Stimulated activated CD4-positive, alpha-beta T cell treated with anti-CD3 and anti-CD28 coated beads, Interleukin-2, amount 100 ng/mL, for 24 hours (primary cell): ENCODE measurements at regions not wholly inside any gene's neighbourhood (a gene's known extent, or its start where the extent isn't known, plus 50 kb on each side); places are given as distances from the start of the nearest gene placed in this dataset.
A peak's percentile ranks its signal among the peaks of the same experiment; 100 is the strongest.

Experiments used
- DNase-seq, 2 donors: peaks; one replicate each; pipeline ENCODE4 v3.0.0-alpha.2; 2020

GRCh38 chr7:25853314-25853713 is 298.7 kb upstream of the NFE2L3 start:
- no peak for DNase-seq

- DNase-seq, result no peak
Measured at GRCh38 chr7:25854059-25854458, 297.9 kb upstream of the NFE2L3 start.

- peak in 1 of 2 donors; percentile 53 for DNase-seq
Measured at GRCh38 chr7:25854608-25855497, 297.1 kb upstream of the NFE2L3 start.

DNA sequence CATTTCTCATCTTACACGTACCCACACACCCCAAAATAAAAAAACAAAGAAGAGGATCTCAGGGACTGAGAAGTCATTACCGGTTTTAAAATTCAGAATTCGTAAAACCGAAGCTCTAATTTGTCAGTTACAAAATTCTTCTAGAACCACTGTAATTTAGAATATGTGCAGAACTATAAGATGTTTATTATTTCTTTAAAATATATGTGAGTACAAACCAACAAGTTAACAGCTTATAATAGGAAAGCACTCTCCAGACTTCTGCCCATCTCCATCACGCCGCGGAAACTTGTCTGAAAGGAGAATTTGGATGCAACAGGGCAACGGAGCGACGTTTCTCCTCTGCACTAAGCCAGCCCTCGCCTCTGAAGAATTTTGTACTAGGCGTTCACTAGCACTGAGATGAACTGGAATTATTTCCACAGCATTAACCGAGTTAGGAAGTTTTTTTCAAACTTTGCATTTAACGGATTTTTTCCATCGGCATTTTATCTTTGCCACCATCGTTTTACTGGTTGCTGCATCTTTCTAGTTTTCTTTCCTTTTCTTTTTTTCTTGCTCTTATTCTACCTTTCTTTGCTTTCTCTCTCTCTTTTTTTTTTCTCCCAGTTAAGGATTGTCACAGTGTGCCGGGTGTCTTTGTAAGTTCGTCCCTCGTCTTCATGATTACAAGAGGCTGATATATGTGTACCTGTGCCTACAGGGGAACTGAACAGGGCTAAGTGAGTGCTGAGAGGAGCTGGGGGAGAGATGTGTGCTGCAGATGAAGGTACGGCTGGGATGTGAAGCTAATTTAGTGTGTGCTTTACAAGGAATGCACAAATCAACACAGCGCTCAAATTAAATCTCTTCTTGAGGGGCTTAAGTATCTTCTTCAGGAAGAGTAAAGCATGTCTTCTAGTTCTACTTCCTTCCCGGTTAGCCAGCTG is 295.9 kb upstream of the NFE2L3 start:
- DNase-seq, result no peak

DNA sequence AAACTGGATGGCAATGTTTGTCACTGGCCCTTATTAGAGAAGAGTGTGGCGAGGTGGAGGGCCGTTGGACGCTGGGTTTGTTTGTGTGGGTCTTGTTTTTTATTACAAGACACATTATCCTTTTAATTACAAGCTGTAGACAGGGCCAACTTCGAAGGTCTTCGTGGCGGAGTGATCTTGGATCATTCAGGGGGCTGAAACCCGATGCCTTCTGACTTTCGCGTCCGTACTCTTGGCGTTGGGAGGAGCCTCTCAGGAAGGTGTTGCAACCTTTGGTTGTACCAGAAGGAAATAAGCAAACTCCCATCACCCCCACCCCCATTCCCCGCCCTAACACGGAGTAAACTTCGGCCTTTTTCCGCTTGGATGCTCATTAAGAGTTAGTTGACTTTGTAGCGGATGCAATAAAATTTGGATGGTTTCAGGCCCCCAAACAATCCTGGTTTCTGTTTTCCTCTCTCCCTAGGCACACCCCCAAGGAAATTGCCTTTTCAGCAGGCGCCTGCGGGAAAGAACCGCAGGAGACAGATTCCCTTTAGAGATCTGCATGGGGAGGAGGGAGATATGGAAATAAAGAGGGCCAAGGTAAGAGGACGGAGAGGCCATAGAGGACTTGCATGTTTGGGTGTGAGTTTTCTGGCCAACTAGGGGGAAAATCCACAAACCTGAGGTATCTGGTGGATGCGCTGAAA is 294.5 kb upstream of the NFE2L3 start:
- DNase-seq, result no peak

DNA sequence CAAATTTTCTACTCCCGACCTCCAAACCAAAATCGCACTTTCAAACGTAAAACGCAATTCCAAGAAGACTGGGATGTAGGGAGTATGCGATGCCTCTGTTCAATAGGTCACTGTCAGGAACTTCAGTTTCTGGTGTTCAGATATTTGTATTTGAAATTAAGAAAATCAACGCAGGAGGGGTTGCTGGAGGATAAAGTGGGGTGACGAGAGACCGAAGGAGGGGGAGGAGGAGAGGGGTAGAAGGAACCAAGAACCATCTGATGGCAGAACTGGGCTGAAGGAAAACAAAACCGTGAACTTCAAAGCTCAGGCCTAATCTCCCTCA is 293.8 kb upstream of the NFE2L3 start:
- DNase-seq, result no peak

DNA sequence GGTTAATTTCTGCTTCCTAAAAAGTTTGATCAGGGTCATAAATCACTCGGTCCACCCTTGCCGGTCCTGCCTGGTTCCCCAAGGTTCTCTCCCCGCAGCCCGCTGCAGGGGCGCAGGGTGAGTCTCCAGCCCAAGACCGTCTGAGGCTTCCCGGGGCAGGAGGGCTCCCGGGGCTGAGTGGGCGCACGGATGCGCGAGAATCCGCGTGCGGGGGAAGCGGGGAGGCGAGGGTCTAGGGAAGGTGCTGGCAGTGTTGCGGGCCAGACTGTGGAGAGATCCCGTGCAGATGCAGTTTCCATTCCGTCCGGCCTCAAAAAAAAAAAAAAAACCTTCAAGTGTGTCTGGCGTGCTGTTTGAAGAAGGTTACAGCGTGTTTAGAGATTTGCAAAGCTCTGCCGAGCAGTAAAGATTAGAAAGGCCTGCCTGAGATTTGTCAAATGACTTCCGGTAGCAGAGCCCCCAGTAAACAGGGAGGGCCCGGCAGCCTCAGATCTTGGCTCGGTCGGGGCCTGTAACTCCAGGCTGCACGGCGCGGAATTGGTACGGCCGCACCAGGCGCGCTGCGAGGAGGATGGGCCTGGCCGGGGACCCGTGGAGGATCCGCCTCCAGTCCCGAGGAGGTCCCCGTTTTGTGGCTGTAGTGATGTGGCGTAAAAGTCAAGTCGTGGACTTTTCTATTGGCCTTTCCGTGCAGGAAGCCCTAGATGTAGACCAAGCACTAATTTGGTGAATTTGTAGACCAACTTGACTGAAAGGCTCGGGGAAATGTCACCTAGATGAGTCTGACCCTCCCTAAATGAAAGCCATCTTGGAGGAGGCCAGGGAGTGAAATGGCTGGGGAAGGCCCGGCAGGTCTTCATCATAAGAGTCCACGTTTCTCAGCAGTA is 293.2 kb upstream of the NFE2L3 start:
- DNase-seq, result no peak

DNA sequence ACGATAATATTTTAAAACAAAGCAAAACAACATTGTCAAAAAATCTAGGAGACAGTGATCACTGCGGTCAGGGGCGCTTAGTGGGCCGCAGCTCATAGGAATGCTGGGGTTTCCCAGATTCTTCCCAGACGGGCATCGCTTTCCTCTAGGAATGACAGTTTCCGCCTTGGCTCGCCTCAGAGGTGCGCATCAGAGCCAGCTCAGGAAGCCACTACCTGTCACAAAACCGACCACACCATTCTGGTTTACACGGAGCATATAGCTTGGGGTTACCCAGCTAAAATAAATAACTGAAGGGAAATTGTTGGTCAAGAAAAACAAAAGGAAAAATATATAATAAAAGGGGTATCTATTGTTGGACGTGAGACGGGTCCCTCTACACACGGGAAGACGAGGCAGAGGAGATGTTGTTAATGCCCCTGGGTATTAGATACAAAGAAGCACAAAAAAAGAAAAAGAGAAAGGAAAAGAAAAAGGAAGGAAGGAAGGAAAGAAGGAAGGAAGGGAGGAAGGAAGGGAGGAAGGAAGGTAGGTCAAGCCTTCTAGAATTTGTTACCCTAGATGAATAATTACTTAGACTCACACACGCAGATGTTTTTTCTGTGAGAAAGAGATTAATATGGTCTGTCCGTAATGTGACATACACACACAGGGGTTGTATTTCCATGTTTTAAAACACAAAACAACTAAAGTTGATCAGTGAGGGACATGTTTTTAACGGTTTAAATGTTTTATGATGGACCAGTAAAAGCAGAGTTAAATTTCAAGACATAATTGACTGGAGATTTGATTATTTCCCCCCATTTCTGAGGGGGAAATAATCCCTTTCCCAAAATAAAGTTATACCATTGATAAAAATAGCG is 292.4 kb upstream of the NFE2L3 start:
- no peak for DNase-seq

DNA sequence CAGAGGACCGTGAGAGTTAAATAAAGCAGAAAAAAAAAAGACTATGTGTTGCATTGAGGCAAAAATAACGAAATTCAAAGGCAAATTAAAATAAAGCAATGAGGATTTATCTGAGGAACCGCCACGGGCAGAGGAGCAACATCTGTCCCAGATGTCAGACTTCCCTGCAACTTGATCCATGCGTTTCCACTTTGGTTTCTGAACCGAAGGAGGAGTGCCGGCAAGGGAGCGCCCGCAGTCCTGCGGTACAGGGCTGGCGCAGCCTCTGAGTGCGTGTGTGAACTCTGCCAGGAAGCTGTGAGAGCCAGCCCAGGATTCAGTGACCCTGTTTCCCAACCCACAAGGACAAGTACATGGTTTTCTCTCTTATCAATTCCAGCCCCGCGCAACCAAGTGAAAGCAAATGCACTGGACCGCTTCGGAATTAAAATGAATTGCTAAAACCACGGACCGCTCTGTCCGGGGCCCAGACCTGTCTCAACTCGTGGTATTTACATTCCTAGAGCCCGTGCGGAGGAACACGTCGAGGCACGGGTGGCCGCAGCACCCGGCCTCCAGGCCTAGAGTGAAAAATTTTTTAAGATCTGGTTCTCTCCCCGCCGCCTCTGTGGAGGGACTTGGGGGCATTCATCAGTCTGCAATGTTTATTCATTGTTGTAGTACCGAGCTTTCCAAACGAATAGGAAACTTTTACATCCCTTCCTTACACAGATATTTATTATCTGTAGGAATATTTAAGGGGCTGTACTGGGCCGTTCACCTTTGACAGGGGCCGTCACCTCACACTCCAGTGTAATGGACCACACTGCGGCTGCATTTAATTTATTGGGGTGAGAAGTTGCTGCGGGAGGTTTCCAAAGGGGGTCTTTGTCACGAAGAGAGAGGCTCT is 291.5 kb upstream of the NFE2L3 start:
- DNase-seq, result no peak

GRCh38 chr7:25861164-25861496 is 290.9 kb upstream of the NFE2L3 start:
- no peak for DNase-seq

DNA sequence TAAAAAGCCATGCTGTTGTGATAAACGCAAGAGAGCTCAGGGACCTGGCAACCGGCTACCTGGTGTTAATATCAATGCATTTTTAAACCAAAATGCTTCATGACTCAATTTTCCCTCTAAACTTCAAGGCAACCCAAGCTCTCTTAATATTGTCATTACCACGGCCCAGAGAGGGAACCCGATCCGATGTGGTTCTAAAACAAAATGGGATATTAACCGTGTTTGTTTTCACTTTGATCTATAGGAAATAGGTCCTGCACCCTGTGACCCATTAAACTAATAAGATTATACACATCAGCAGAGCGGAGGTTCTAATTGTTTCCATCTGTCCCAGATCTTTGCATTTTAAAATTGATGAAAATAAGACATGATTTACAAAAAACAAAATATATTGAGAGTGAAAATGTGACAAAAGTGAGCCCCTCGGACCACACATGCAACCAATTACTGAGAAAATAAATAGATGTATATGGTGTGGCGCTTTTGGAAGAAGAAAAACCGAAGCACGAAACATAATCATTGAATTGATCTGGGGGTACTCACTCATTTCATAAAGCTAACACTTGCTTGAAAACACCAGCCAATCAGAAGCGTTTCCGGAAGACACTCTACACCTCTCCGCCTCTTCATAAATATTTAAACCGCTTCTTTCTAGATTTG is 290.3 kb upstream of the NFE2L3 start:
- no peak for DNase-seq

- peak; percentile 78 to 94 for DNase-seq
Measured at GRCh38 chr7:25862261-25863004, 289.6 kb upstream of the NFE2L3 start.

DNA sequence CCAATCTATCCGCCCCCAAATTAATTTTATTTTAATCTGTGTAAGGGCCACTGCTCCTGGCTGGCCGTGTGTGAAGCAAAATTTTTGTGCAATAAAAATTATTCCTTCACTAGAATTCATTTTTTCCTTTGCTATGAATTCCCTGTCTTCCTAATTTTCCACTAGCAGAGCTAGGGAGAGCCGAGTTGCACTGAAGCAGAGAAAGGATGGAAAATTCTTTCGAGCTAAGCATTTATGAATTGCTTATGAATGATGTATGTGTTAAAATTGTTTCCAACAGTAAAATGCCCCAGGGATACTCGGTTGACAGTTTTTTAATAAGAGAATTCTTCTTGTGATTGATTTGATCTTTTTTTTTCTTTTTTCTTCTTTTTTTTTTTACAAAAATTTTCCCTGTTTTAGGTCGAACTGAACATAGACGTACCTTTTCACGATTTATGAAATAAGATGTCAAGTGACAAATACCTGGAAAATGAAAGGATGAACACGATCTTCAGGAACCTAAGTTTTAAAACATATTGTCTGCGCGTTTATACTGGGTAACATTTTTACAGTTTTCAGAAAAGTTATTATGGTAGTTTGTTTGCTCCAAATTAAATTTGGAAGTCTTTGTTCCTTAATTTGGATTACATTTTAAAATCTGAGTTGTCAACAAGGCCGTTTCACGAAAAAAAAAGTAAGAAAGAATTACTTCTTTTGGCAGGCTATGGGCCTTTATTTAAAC is 288.8 kb upstream of the NFE2L3 start:
- no peak for DNase-seq

GRCh38 chr7:25863729-25864110 is 288.3 kb upstream of the NFE2L3 start:
- DNase-seq, result no peak

- DNase-seq, result no peak
Measured at GRCh38 chr7:25864511-25864910, 287.5 kb upstream of the NFE2L3 start.

DNA sequence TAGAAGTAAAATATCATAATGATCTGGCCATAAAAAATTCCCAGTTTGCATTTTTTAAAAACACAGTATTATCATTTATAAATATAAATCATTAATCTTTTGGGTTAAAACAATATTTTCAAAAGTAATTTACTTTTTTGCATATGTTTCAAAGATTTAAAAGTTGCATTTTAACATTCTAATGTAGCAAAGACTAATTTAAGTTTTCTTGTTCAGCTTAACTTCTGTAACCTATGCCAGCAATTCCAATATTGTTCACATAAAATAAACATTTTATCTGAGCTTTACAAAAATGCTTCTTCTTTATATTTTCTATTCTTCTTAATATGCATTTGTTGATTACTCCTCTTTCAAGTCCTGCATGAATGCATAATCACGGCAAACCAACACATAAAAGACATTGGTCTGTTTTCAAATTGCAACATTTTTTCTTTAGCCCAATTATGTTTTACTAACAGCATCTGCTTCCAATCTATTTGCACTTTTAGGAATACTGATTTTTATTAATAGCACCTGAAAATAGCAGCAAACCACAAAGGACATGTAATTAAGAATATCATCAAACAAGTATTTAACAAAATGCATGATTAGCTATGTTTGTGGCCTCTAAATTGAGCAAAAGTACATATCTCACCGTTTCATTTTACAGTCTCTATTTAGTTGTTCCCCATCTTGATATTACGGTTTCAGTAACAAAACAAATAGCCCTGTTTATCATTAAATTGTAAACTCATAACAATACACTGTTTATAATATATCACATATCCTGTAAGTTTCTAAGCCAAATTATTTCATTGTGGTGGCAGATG is 286.9 kb upstream of the NFE2L3 start:
- DNase-seq, result no peak

DNA sequence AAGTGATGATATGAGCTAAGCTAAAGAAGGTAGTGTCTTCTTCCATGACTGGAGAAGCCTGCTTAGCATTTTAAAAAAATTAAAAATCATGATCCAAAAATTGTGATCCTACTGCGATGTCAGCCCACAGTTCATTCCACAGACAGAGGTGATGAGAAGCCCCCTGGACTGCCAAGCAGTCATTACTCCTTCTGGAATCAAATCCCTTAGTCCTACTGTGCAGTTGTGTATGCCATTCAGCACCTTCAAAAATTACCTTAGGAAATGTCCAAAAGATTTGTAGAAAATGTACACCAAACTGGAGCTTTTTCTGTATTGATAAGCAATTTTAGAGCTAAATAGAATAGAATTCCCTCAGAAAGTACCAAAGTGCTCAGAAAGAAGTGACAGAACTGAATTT is 283.5 kb upstream of the NFE2L3 start:
- DNase-seq, result no peak

GRCh38 chr7:25870574-25870973 is 281.4 kb upstream of the NFE2L3 start:
- DNase-seq, result no peak
